ENCODE measurements at regions not wholly inside any gene's neighbourhood (a gene's known extent, or its start where the extent isn't known, plus 50 kb on each side); places are given as distances from the start of the nearest gene placed in this dataset.

- ChIA-PET POLR2A (no interaction called here), CTCF (no interaction called here)
- TF ChIP-seq PRDM6 (tag by site-specific recombination; IDR thresholded peaks at IDR 0.05) (no peak), ZNF792 (tag by site-specific recombination; IDR thresholded peaks at IDR 0.05) (no peak), ZNF610 (tag by site-specific recombination; IDR thresholded peaks at IDR 0.05; ENCODE audit: borderline replicate concordance) (no peak), ZNF585B (tag by site-specific recombination; IDR thresholded peaks at IDR 0.05) (no peak), ZNF24 (tag by site-specific recombination; IDR thresholded peaks at IDR 0.05) (no peak), SETDB1 (IDR thresholded peaks at IDR 0.05; ENCODE audit: insufficient read length, low read length) (no peak), ZNF169 (tag by site-specific recombination; IDR thresholded peaks at IDR 0.05) (no peak), MYNN (tag by site-specific recombination; IDR thresholded peaks at IDR 0.05; ENCODE audit: borderline replicate concordance) (no peak), ZNF521 (tag by site-specific recombination; IDR thresholded peaks at IDR 0.05) (no peak), HOXC10 (CRISPR knock-in tag; IDR thresholded peaks at IDR 0.05) (no peak), ZNF341 (tag by site-specific recombination; IDR thresholded peaks at IDR 0.05; ENCODE audit: low read depth) (no peak), ZNF121 (tag by site-specific recombination; IDR thresholded peaks at IDR 0.05) (no peak), SCRT1 (tag by site-specific recombination; IDR thresholded peaks at IDR 0.05; ENCODE audit: borderline replicate concordance) (no peak), ZNF560 (tag by site-specific recombination; IDR thresholded peaks at IDR 0.05; ENCODE audit: borderline replicate concordance) (no peak)
- H3K9me3 ChIP-seq (ENCODE audit: control insufficient read depth, insufficient read depth, low read depth, low read length), result no peaks in the 10 kb centered on the region
- H3K36me3 ChIP-seq (ENCODE audit: control insufficient read depth in 2 of 2, insufficient read depth in 1 of 2, low read length in 2 of 2), result no peaks in the 10 kb centered on the region
- no peaks in the 10 kb centered on the region for H3K4me1 ChIP-seq (ENCODE audit: control insufficient read depth, insufficient read depth, low read length)
- no peak overlapping the region for H3K4me3 ChIP-seq (ENCODE audit: low read depth, low read length)
- no peak overlapping the region for H3K27ac ChIP-seq (ENCODE audit: extremely low read depth, low read depth, low read length)
Measured at GRCh38 chr2:12957251-12957650, 240.5 kb downstream of the TRIB2 start.

GRCh38 chr2:12959935-12960334 lies 243.2 kb downstream of the TRIB2 start:
- Histone ChIP-seq H3K4me3 (ENCODE audit: low read depth, low read length) (no peak overlapping the region), H3K9me3 (ENCODE audit: control insufficient read depth, insufficient read depth, low read depth, low read length) (no peaks in the 10 kb centered on the region), H3K4me1 (ENCODE audit: control insufficient read depth, insufficient read depth, low read length) (no peaks in the 10 kb centered on the region), H3K27ac (ENCODE audit: extremely low read depth, low read depth, low read length) (no peak overlapping the region), H3K36me3 (ENCODE audit: control insufficient read depth in 2 of 2, insufficient read depth in 1 of 2, low read length in 2 of 2) (no peaks in the 10 kb centered on the region)
- POLR2A ChIA-PET, result no interaction called here
- no peak for TF ChIP-seq ZNF239 (tag by site-specific recombination; IDR thresholded peaks at IDR 0.05)
- TF ChIP-seq ZNF785 (tag by site-specific recombination; IDR thresholded peaks at IDR 0.05), result no peak
- TF ChIP-seq ZNF488 (tag by site-specific recombination; IDR thresholded peaks at IDR 0.05), result no peak
- TF ChIP-seq ZNF311 (tag by site-specific recombination; IDR thresholded peaks at IDR 0.05; ENCODE audit: borderline replicate concordance), result no peak
- no peak for TF ChIP-seq ZNF175 (tag by site-specific recombination; IDR thresholded peaks at IDR 0.05)
- TF ChIP-seq, protein P1, sequence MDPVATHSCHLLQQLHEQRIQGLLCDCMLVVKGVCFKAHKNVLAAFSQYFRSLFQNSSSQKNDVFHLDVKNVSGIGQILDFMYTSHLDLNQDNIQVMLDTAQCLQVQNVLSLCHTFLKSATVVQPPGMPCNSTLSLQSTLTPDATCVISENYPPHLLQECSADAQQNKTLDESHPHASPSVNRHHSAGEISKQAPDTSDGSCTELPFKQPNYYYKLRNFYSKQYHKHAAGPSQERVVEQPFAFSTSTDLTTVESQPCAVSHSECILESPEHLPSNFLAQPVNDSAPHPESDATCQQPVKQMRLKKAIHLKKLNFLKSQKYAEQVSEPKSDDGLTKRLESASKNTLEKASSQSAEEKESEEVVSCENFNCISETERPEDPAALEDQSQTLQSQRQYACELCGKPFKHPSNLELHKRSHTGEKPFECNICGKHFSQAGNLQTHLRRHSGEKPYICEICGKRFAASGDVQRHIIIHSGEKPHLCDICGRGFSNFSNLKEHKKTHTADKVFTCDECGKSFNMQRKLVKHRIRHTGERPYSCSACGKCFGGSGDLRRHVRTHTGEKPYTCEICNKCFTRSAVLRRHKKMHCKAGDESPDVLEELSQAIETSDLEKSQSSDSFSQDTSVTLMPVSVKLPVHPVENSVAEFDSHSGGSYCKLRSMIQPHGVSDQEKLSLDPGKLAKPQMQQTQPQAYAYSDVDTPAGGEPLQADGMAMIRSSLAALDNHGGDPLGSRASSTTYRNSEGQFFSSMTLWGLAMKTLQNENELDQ (tag by site-specific recombination; IDR thresholded peaks at IDR 0.05; ENCODE audit: low read depth), result no peak
- TF ChIP-seq, protein P2, sequence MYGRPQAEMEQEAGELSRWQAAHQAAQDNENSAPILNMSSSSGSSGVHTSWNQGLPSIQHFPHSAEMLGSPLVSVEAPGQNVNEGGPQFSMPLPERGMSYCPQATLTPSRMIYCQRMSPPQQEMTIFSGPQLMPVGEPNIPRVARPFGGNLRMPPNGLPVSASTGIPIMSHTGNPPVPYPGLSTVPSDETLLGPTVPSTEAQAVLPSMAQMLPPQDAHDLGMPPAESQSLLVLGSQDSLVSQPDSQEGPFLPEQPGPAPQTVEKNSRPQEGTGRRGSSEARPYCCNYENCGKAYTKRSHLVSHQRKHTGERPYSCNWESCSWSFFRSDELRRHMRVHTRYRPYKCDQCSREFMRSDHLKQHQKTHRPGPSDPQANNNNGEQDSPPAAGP (tag by site-specific recombination; IDR thresholded peaks at IDR 0.05), result no peak
- TF ChIP-seq HOXC10 (CRISPR knock-in tag; IDR thresholded peaks at IDR 0.05), result no peak
- TF ChIP-seq ZNF660 (tag by site-specific recombination; IDR thresholded peaks at IDR 0.05), result no peak
- no peak for TF ChIP-seq ZNF580 (tag by site-specific recombination; IDR thresholded peaks at IDR 0.05)
- no peak for TF ChIP-seq ZNF10 (tag by site-specific recombination; IDR thresholded peaks at IDR 0.05)
- TF ChIP-seq SCRT1 (tag by site-specific recombination; IDR thresholded peaks at IDR 0.05; ENCODE audit: borderline replicate concordance), result no peak
- CTCF ChIA-PET, result interaction anchor here (0.6 kb wide), 1 partner anchor 168 kb away, joined by 3 read pairs; no protein-coding TSS in a partner anchor
